DND-41 (cell line): ENCODE measurements at regions not wholly inside any gene's neighbourhood (a gene's known extent, or its start where the extent isn't known, plus 50 kb on each side); places are given as distances from the start of the nearest gene placed in this dataset.

Source experiments
- ATAC-seq: fragments of 200-7000 bp; cut with Tn5 transposase; 3 replicates; pipeline ENCODE4 v1.9.1; 2021; ENCODE audit warnings: low read depth; ENCODE audit not compliant: insufficient read depth
- DNase-seq: peaks from one replicate; pipeline ENCODE4 v3.0.0-alpha.2; 2020
- H2AFZ ChIP-seq: 2 replicates; pipeline ENCODE4 v1.6.0; 2012; ENCODE audit warnings: low read depth, low read length
- H3K27ac ChIP-seq: 2 replicates; pipeline ENCODE4 v1.5.1; 2012; ENCODE audit warnings: low read length, inconsistent platforms
- H3K27me3 ChIP-seq: fragments of 200-600 bp; sonication (generic); 2 replicates; pipeline ENCODE4 v1.6.0; 2012; ENCODE audit warnings: low read length, mild to moderate bottlenecking, inconsistent platforms; ENCODE audit not compliant: insufficient read depth, poor library complexity
- H3K36me3 ChIP-seq: 2 replicates; pipeline ENCODE4 v1.5.1; 2012; ENCODE audit warnings: low read length, inconsistent platforms; ENCODE audit not compliant: insufficient read depth
- H3K4me1 ChIP-seq: 2 replicates; pipeline ENCODE4 v1.5.1; 2012; ENCODE audit warnings: mild to moderate bottlenecking, low read length; ENCODE audit not compliant: insufficient read depth
- H3K4me2 ChIP-seq: 2 replicates; pipeline ENCODE4 v1.6.0; 2012; ENCODE audit warnings: mild to moderate bottlenecking, moderate library complexity, low read length, inconsistent platforms; ENCODE audit not compliant: insufficient read depth
- H3K4me3 ChIP-seq, 2 experiments: fragments of 200-600 bp in 1 of 2; shearing (Covaris generic) in 1 of 2; 2 replicates each; pipeline ENCODE4 v1.5.1; 2012 to 2016; ENCODE audit warnings: inconsistent platforms in 2 of 2, low read length in 2 of 2, mild to moderate bottlenecking in 2 of 2, low read depth in 1 of 2, moderate library complexity in 1 of 2
- H3K79me2 ChIP-seq: 2 replicates; pipeline ENCODE4 v1.6.0; 2012; ENCODE audit warnings: low read length, inconsistent platforms; ENCODE audit not compliant: insufficient read depth
- H3K9ac ChIP-seq: 2 replicates; pipeline ENCODE4 v1.6.0; 2012; ENCODE audit warnings: low read depth, mild to moderate bottlenecking, inconsistent platforms, low read length, moderate library complexity
- H3K9me3 ChIP-seq: 2 replicates; pipeline ENCODE4 v1.5.1; 2012; ENCODE audit warnings: low read length, moderate library complexity, mild to moderate bottlenecking, inconsistent platforms; ENCODE audit not compliant: insufficient read depth, severe bottlenecking
- H4K20me1 ChIP-seq: 2 replicates; pipeline ENCODE4 v1.6.0; 2012; ENCODE audit warnings: low read length; ENCODE audit not compliant: insufficient read depth
- CTCF ChIP-seq: IDR thresholded peaks from 2 replicates; pipeline ENCODE4 v1.5.1; 2012; ENCODE audit warnings: borderline replicate concordance, low read length, moderate library complexity, mild to moderate bottlenecking; ENCODE audit not compliant: poor library complexity, severe bottlenecking; ENCODE audit errors: extremely low read depth
- EZH2 ChIP-seq: IDR thresholded peaks from 3 replicates; pipeline ENCODE4 v1.6.1; 2012; ENCODE audit warnings: borderline replicate concordance, low read depth, mild to moderate bottlenecking, moderate library complexity, low read length, inconsistent platforms; ENCODE audit not compliant: severe bottlenecking

- H3K27ac ChIP-seq = no peak overlapping the region
- H3K9ac ChIP-seq = no peak overlapping the region
- H3K9me3 ChIP-seq = peaks cover 3% of the 10 kb centered on the region
- no peaks in the 10 kb centered on the region for H3K79me2 ChIP-seq
- no peaks in the 10 kb centered on the region for H4K20me1 ChIP-seq
- DNase-seq = no peak
- TF ChIP-seq EZH2 (no peak), CTCF (no peak)
- no peak overlapping the region for H3K4me2 ChIP-seq
- peaks cover 3% of the 10 kb centered on the region; the same call in 1 of the 2 replicates for H3K36me3 ChIP-seq
- no peak for ATAC-seq
- H3K4me1 ChIP-seq = no peaks in the 10 kb centered on the region
- H3K27me3 ChIP-seq = no peaks in the 10 kb centered on the region
- no peak overlapping the region for H3K4me3 ChIP-seq
- H2AFZ ChIP-seq = no peak overlapping the region
These were observed 183.2 kb upstream of the GNAI1 start for GRCh38 chr7:79951415-79951814.

GRCh38 chr7:79949778-79950177, 184.9 kb upstream of the GNAI1 start:
- ATAC-seq (no peak), DNase-seq (no peak)
- no peak overlapping the region for H3K27ac ChIP-seq
- no peak overlapping the region for H3K9ac ChIP-seq
- peaks cover 3% of the 10 kb centered on the region for H3K9me3 ChIP-seq
- H3K36me3 ChIP-seq = peaks cover 3% of the 10 kb centered on the region; the same call in 1 of the 2 replicates
- H2AFZ ChIP-seq = peak overlapping the region; percentile 13; the same call in 1 of the 2 replicates
- no peak for TF ChIP-seq CTCF
- TF ChIP-seq EZH2 = no peak
- no peak overlapping the region for H3K4me3 ChIP-seq
- no peaks in the 10 kb centered on the region for H3K27me3 ChIP-seq
- H3K4me1 ChIP-seq = no peaks in the 10 kb centered on the region
- no peak overlapping the region for H3K4me2 ChIP-seq
- H3K79me2 ChIP-seq = no peaks in the 10 kb centered on the region
- H4K20me1 ChIP-seq = no peaks in the 10 kb centered on the region

GRCh38 chr7:79936281-79936983, 198.2 kb upstream of the GNAI1 start:
- H3K4me2 ChIP-seq = no peak overlapping the region
- no peak overlapping the region for H3K27ac ChIP-seq

More at GRCh38 chr7:79936281-79936983, 198.2 kb upstream of the GNAI1 start:
- H3K4me1 ChIP-seq = peaks cover 12% of the 10 kb centered on the region
- no peaks in the 10 kb centered on the region for H3K27me3 ChIP-seq
- H2AFZ ChIP-seq = peak overlapping the region; percentile 43; the same call in 1 of the 2 replicates
- TF ChIP-seq EZH2 (no peak), CTCF (no peak)
- H4K20me1 ChIP-seq = no peaks in the 10 kb centered on the region
- H3K9ac ChIP-seq = no peak overlapping the region
- DNase-seq = no peak
- ATAC-seq = no peak
- peaks cover 2% of the 10 kb centered on the region for H3K9me3 ChIP-seq
- no peak overlapping the region for H3K4me3 ChIP-seq
- H3K79me2 ChIP-seq = no peaks in the 10 kb centered on the region
- H3K36me3 ChIP-seq = no peaks in the 10 kb centered on the region
